Peyer's patch (tissue), 4 donors: ENCODE measurements at regions not wholly inside any gene's neighbourhood (a gene's known extent, or its start where the extent isn't known, plus 50 kb on each side); places are given as distances from the start of the nearest gene placed in this dataset.

Experiments used
- DNase-seq, 3 donors: peaks; one replicate each; pipeline ENCODE4 v3.0.0-alpha.2; 2017 to 2019
- H3K27ac ChIP-seq, 4 donors: fragments of 200-600 bp; sonication (generic); one replicate each; pipeline ENCODE4 v1.5.1; 2016 to 2019
- H3K27me3 ChIP-seq, 2 donors: fragments of 200-600 bp; sonication (generic); one replicate each; pipeline ENCODE4 v1.5.1; 2019
- H3K36me3 ChIP-seq, 3 donors: fragments of 200-600 bp; sonication (generic); one replicate each; pipeline ENCODE4 v1.5.1; 2016 to 2019
- H3K4me1 ChIP-seq, 4 donors: fragments of 200-600 bp; sonication (generic); one replicate each; pipeline ENCODE4 v1.5.1; 2016 to 2019
- H3K4me3 ChIP-seq, 4 donors: fragments of 200-600 bp; sonication (generic); 1 replicate in 3 of 4; 2 replicates in 1 of 4; pipeline ENCODE4 v1.5.1; 2016 to 2019; ENCODE audit warnings: mild to moderate bottlenecking in 1 of 4
- H3K9me3 ChIP-seq, 4 donors: fragments of 200-600 bp; sonication (generic); one replicate each; pipeline ENCODE4 v1.5.1; 2016 to 2019; ENCODE audit warnings: mild to moderate bottlenecking in 1 of 4
- CTCF ChIP-seq, 6 experiments: fragments of 450-650 bp in 4 of 6; fragments of 200-600 bp in 2 of 6; sonication (generic) in 1 of 6; IDR thresholded peaks; one replicate each; pipeline ENCODE4 v1.5.1; 2017 to 2019; ENCODE audit warnings: antibody characterized with exemption in 6 of 6, mild to moderate bottlenecking in 3 of 6, moderate library complexity in 1 of 6
- POLR2A ChIP-seq, 2 donors: fragments of 450-650 bp; IDR thresholded peaks; one replicate each; pipeline ENCODE4 v1.5.1; 2017; ENCODE audit warnings: antibody characterized with exemption in 2 of 2, mild to moderate bottlenecking in 2 of 2, moderate library complexity in 2 of 2

GRCh38 chr7:116113310-116113709, 82.7 kb upstream of the TFEC start:
- TF ChIP-seq CTCF (IDR thresholded peaks at IDR 0.05), result no peak
- TF ChIP-seq POLR2A (IDR thresholded peaks at IDR 0.05), result no peak
- DNase-seq, result no peak
- no peaks in the 10 kb centered on the region for H3K9me3 ChIP-seq
- no peak overlapping the region for H3K4me3 ChIP-seq
- no peaks in the 10 kb centered on the region for H3K4me1 ChIP-seq
- H3K36me3 ChIP-seq, result no peaks in the 10 kb centered on the region
- H3K27ac ChIP-seq, result no peak overlapping the region
- no peaks in the 10 kb centered on the region for H3K27me3 ChIP-seq

GRCh38 chr7:116120839-116121238, 89.5 kb upstream of the TES start:
- no peak overlapping the region for H3K27ac ChIP-seq

GRCh38 chr7:116122972-116123595, 87.3 kb upstream of the TES start:
- Histone ChIP-seq H3K27me3 (no peaks in the 10 kb centered on the region), H3K4me3 (no peak overlapping the region), H3K4me1 (no peaks in the 10 kb centered on the region), H3K9me3 (no peaks in the 10 kb centered on the region), H3K36me3 (no peaks in the 10 kb centered on the region), H3K27ac (no peak overlapping the region)
- no peak for DNase-seq
- no peak for TF ChIP-seq POLR2A (IDR thresholded peaks at IDR 0.05)
- TF ChIP-seq CTCF (IDR thresholded peaks at IDR 0.05), result peak; percentile 14 to 66 (median 55)

More at GRCh38 chr7:116120839-116121238, 89.5 kb upstream of the TES start:
- H3K4me1 ChIP-seq, result no peaks in the 10 kb centered on the region
- DNase-seq, result no peak
- H3K36me3 ChIP-seq, result no peaks in the 10 kb centered on the region
- no peaks in the 10 kb centered on the region for H3K27me3 ChIP-seq
- H3K9me3 ChIP-seq, result no peaks in the 10 kb centered on the region
- no peak overlapping the region for H3K4me3 ChIP-seq
- no peak for TF ChIP-seq CTCF (IDR thresholded peaks at IDR 0.05)
- TF ChIP-seq POLR2A (IDR thresholded peaks at IDR 0.05), result no peak

GRCh38 chr7:116128139-116128538, 82.2 kb upstream of the TES start:
- Histone ChIP-seq H3K27me3 (no peaks in the 10 kb centered on the region), H3K9me3 (no peaks in the 10 kb centered on the region), H3K4me1 (no peaks in the 10 kb centered on the region), H3K4me3 (no peak overlapping the region), H3K36me3 (no peaks in the 10 kb centered on the region), H3K27ac (no peak overlapping the region)
- DNase-seq, result no peak
- no peak for TF ChIP-seq POLR2A (IDR thresholded peaks at IDR 0.05)
- TF ChIP-seq CTCF (IDR thresholded peaks at IDR 0.05), result no peak

GRCh38 chr7:116135306-116135705, 75.0 kb upstream of the TES start:
- H3K36me3 ChIP-seq, result no peaks in the 10 kb centered on the region
- H3K4me1 ChIP-seq, result no peaks in the 10 kb centered on the region
- TF ChIP-seq POLR2A (IDR thresholded peaks at IDR 0.05) (no peak), CTCF (IDR thresholded peaks at IDR 0.05) (no peak)
- DNase-seq, result no peak
- no peaks in the 10 kb centered on the region for H3K27me3 ChIP-seq
- H3K27ac ChIP-seq, result no peak overlapping the region
- no peak overlapping the region for H3K4me3 ChIP-seq
- no peaks in the 10 kb centered on the region for H3K9me3 ChIP-seq
